HEK293 (cell line): ENCODE measurements at regions not wholly inside any gene's neighbourhood (a gene's known extent, or its start where the extent isn't known, plus 50 kb on each side); places are given as distances from the start of the nearest gene placed in this dataset.

Experiments
- TCF7L2 ChIP-seq: IDR thresholded peaks from 2 replicates; pipeline ENCODE4 v1.6.1; 2011; ENCODE audit warnings: low read depth, mild to moderate bottlenecking, inconsistent platforms, low read length, moderate library complexity, borderline replicate concordance
- WT1 ChIP-seq: fragments of 450-650 bp; formaldehyde crosslinking; IDR thresholded peaks from 2 replicates; pipeline ENCODE4 v1.5.1; 2016; ENCODE audit warnings: missing biosample characterization, missing genetic modification characterization
- YY1 ChIP-seq: fragments of 450-650 bp; formaldehyde crosslinking; IDR thresholded peaks from 2 replicates; pipeline ENCODE4 v1.5.1; 2018; ENCODE audit warnings: missing biosample characterization, missing genetic modification characterization
- ZBTB8A ChIP-seq: fragments of 450-650 bp; formaldehyde crosslinking; IDR thresholded peaks from 2 replicates; pipeline ENCODE4 v1.5.1; 2016; ENCODE audit warnings: missing biosample characterization, missing genetic modification characterization
- ZNF16 ChIP-seq: fragments of 450-650 bp; formaldehyde crosslinking; IDR thresholded peaks from 2 replicates; pipeline ENCODE4 v1.5.1; 2016; ENCODE audit warnings: low read depth, missing biosample characterization, missing genetic modification characterization
- ZNF184 ChIP-seq: fragments of 450-650 bp; IDR thresholded peaks from 2 replicates; pipeline ENCODE4 v1.5.1; 2018; ENCODE audit warnings: missing biosample characterization, mild to moderate bottlenecking, missing genetic modification characterization
- ZNF24 ChIP-seq: fragments of 450-650 bp; formaldehyde crosslinking; IDR thresholded peaks from 2 replicates; pipeline ENCODE4 v1.5.1; 2016; ENCODE audit warnings: missing biosample characterization, missing genetic modification characterization
- ZNF416 ChIP-seq: fragments of 450-650 bp; formaldehyde crosslinking; IDR thresholded peaks from 2 replicates; pipeline ENCODE4 v1.5.1; 2016; ENCODE audit warnings: missing biosample characterization, missing genetic modification characterization
- ZSCAN16 ChIP-seq: fragments of 450-650 bp; formaldehyde crosslinking; IDR thresholded peaks from 2 replicates; pipeline ENCODE4 v1.5.1; 2016; ENCODE audit warnings: missing biosample characterization, missing genetic modification characterization
- TF ChIP-seq, protein P1 (sequence below): fragments of 450-650 bp; formaldehyde crosslinking; IDR thresholded peaks from 2 replicates; pipeline ENCODE4 v1.5.1; 2016; ENCODE audit warnings: missing biosample characterization, missing genetic modification characterization
- TF ChIP-seq, protein P2 (sequence below): fragments of 450-650 bp; formaldehyde crosslinking; IDR thresholded peaks from 2 replicates; pipeline ENCODE4; 2016; ENCODE audit warnings: missing biosample characterization, missing genetic modification characterization
- TF ChIP-seq, protein P3 (sequence below): fragments of 450-650 bp; formaldehyde crosslinking; IDR thresholded peaks from 2 replicates; pipeline ENCODE4 v1.5.1; 2016; ENCODE audit warnings: missing biosample characterization, missing genetic modification characterization, low read depth
- TF ChIP-seq, protein P4 (sequence below): sonication (generic); formaldehyde crosslinking; IDR thresholded peaks from 2 replicates; pipeline ENCODE4 v1.8.1; 2022; ENCODE audit warnings: mild to moderate bottlenecking, moderate library complexity, missing genetic modification reagents
- TF ChIP-seq, protein P5 (sequence below): fragments of 450-650 bp; formaldehyde crosslinking; IDR thresholded peaks from 2 replicates; pipeline ENCODE4 v1.5.1; 2017; ENCODE audit warnings: missing biosample characterization, missing genetic modification characterization

DNA sequence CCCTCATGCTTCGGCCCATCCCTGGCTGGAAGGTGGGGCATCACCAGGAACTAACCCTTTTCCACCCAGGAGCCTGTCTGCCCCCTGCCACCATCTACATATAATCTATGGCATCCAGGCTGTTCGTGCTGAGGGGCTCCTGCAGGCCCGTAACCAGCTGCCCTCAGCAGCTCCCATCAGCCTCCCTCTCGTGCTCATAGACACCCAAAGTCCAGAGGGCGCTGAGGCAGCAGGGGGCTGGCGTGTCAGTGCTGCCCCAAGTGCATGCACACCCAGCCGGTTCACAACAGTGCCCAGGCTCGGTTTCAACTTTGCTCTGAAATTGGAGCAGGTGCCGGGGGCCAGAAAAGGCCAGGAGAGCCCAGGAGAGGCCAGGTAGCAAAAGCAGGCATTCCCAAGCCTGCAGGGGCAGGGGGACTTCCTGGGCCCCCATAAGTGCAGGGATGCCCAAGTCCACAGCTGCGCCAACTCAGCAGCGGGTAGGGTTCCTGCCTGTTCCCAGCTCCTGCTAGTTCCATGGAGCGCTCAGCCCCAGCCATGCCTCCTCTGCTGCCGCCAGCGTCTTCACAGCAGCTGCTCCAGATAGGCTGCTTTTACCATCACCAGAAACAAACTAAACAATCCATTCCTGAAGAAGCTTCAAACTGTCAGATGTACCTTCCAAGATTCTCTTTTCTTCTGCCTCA is 558.2 kb upstream of the GNPDA2 start:
- no peak for TF ChIP-seq ZNF24 (tag by site-specific recombination)
- no peak for TF ChIP-seq ZBTB8A (tag by site-specific recombination)
- TF ChIP-seq, protein P1, sequence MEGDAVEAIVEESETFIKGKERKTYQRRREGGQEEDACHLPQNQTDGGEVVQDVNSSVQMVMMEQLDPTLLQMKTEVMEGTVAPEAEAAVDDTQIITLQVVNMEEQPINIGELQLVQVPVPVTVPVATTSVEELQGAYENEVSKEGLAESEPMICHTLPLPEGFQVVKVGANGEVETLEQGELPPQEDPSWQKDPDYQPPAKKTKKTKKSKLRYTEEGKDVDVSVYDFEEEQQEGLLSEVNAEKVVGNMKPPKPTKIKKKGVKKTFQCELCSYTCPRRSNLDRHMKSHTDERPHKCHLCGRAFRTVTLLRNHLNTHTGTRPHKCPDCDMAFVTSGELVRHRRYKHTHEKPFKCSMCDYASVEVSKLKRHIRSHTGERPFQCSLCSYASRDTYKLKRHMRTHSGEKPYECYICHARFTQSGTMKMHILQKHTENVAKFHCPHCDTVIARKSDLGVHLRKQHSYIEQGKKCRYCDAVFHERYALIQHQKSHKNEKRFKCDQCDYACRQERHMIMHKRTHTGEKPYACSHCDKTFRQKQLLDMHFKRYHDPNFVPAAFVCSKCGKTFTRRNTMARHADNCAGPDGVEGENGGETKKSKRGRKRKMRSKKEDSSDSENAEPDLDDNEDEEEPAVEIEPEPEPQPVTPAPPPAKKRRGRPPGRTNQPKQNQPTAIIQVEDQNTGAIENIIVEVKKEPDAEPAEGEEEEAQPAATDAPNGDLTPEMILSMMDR (tag by site-specific recombination), result no peak
- TF ChIP-seq, protein P2, sequence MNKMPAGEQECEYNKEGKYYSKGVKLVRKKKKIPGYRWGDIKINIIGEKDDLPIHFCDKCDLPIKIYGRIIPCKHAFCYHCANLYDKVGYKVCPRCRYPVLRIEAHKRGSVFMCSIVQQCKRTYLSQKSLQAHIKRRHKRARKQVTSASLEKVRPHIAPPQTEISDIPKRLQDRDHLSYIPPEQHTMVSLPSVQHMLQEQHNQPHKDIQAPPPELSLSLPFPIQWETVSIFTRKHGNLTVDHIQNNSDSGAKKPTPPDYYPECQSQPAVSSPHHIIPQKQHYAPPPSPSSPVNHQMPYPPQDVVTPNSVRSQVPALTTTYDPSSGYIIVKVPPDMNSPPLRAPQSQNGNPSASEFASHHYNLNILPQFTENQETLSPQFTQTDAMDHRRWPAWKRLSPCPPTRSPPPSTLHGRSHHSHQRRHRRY (tag by site-specific recombination), result no peak
- no peak for TF ChIP-seq TCF7L2
- TF ChIP-seq, protein P3, sequence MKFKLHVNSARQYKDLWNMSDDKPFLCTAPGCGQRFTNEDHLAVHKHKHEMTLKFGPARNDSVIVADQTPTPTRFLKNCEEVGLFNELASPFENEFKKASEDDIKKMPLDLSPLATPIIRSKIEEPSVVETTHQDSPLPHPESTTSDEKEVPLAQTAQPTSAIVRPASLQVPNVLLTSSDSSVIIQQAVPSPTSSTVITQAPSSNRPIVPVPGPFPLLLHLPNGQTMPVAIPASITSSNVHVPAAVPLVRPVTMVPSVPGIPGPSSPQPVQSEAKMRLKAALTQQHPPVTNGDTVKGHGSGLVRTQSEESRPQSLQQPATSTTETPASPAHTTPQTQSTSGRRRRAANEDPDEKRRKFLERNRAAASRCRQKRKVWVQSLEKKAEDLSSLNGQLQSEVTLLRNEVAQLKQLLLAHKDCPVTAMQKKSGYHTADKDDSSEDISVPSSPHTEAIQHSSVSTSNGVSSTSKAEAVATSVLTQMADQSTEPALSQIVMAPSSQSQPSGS (tag by site-specific recombination), result no peak
- no peak for TF ChIP-seq ZSCAN16 (tag by site-specific recombination)
- TF ChIP-seq, protein P4, sequence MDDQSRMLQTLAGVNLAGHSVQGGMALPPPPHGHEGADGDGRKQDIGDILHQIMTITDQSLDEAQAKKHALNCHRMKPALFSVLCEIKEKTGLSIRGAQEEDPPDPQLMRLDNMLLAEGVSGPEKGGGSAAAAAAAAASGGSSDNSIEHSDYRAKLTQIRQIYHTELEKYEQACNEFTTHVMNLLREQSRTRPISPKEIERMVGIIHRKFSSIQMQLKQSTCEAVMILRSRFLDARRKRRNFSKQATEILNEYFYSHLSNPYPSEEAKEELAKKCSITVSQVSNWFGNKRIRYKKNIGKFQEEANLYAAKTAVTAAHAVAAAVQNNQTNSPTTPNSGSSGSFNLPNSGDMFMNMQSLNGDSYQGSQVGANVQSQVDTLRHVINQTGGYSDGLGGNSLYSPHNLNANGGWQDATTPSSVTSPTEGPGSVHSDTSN, result no peak
- no peak for TF ChIP-seq ZNF416 (tag by site-specific recombination)
- TF ChIP-seq ZNF184 (tag by site-specific recombination), result no peak
- no peak for TF ChIP-seq YY1 (tag by site-specific recombination)
- no peak for TF ChIP-seq ZNF16 (tag by site-specific recombination)
- no peak for TF ChIP-seq WT1 (tag by site-specific recombination)
- TF ChIP-seq, protein P5, sequence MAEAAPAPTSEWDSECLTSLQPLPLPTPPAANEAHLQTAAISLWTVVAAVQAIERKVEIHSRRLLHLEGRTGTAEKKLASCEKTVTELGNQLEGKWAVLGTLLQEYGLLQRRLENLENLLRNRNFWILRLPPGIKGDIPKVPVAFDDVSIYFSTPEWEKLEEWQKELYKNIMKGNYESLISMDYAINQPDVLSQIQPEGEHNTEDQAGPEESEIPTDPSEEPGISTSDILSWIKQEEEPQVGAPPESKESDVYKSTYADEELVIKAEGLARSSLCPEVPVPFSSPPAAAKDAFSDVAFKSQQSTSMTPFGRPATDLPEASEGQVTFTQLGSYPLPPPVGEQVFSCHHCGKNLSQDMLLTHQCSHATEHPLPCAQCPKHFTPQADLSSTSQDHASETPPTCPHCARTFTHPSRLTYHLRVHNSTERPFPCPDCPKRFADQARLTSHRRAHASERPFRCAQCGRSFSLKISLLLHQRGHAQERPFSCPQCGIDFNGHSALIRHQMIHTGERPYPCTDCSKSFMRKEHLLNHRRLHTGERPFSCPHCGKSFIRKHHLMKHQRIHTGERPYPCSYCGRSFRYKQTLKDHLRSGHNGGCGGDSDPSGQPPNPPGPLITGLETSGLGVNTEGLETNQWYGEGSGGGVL (tag by site-specific recombination), result no peak
